GM23338 (cell line): ENCODE measurements at regions not wholly inside any gene's neighbourhood (a gene's known extent, or its start where the extent isn't known, plus 50 kb on each side); places are given as distances from the start of the nearest gene placed in this dataset.
A peak's percentile ranks its signal among the peaks of the same experiment; 100 is the strongest.

ENCODE experiments used
- ATAC-seq: fragments of 200-7000 bp; cut with Tn5 transposase; 3 replicates; pipeline ENCODE4 v1.9.1; 2020
- DNase-seq: peaks from one replicate; pipeline ENCODE4 v3.0.0-alpha.2; 2015; ENCODE audit warnings: low spot score
- H2AFZ ChIP-seq: fragments of 200-600 bp; sonication (generic); 2 replicates; pipeline ENCODE4 v1.8.0; 2016; ENCODE audit warnings: antibody characterized with exemption, mild to moderate bottlenecking, moderate library complexity
- H3F3A ChIP-seq: fragments of 200-600 bp; sonication (generic); replicated peaks from 2 replicates; pipeline ENCODE4 v1.8.0; 2017; ENCODE audit warnings: antibody characterized with exemption, mixed run types, low read depth
- H3K27ac ChIP-seq: fragments of 200-600 bp; sonication (generic); 2 replicates; pipeline ENCODE4 v1.6.1; 2016; ENCODE audit warnings: low read depth
- H3K27me3 ChIP-seq: fragments of 200-600 bp; sonication (generic); 2 replicates; pipeline ENCODE4 v1.8.0; 2016; ENCODE audit warnings: mild to moderate bottlenecking, mixed run types, moderate library complexity; ENCODE audit not compliant: insufficient read depth
- H3K36me3 ChIP-seq: fragments of 200-600 bp; sonication (generic); 2 replicates; pipeline ENCODE4 v1.8.0; 2016; ENCODE audit warnings: mild to moderate bottlenecking; ENCODE audit not compliant: insufficient read depth
- H3K4me1 ChIP-seq: fragments of 200-600 bp; sonication (generic); 2 replicates; pipeline ENCODE4 v1.8.0; 2016; ENCODE audit warnings: mild to moderate bottlenecking, moderate library complexity; ENCODE audit not compliant: insufficient read depth
- H3K4me2 ChIP-seq: fragments of 200-600 bp; sonication (generic); 2 replicates; pipeline ENCODE4 v1.7.1; 2017; ENCODE audit warnings: mixed run types
- H3K4me3 ChIP-seq: fragments of 200-600 bp; sonication (generic); 2 replicates; pipeline ENCODE4 v1.6.1; 2016; ENCODE audit warnings: mixed run types
- H3K79me2 ChIP-seq: fragments of 200-600 bp; sonication (generic); replicated peaks from 2 replicates; pipeline ENCODE4 v1.8.0; 2017; ENCODE audit warnings: mild to moderate bottlenecking; ENCODE audit not compliant: insufficient read depth
- H3K9me2 ChIP-seq: fragments of 200-600 bp; sonication (generic); 2 replicates; pipeline ENCODE4 v1.8.0; 2017; ENCODE audit not compliant: insufficient read depth
- H4K20me1 ChIP-seq: fragments of 200-600 bp; sonication (generic); replicated peaks from 2 replicates; pipeline ENCODE4 v1.8.0; 2017; ENCODE audit warnings: mild to moderate bottlenecking; ENCODE audit not compliant: insufficient read depth
- H3K27ac Mint-ChIP-seq: 2 replicates; pipeline ENCODE4 v1.8.0; 2020; ENCODE audit warnings: inconsistent platforms, mild to moderate bottlenecking, moderate library complexity, mixed read lengths
- H3K27me3 Mint-ChIP-seq: 3 replicates; pipeline ENCODE4 v1.8.0; 2022; ENCODE audit warnings: low read depth, mild to moderate bottlenecking, moderate library complexity, mixed read lengths, inconsistent platforms; ENCODE audit not compliant: insufficient read depth, poor library complexity
- H3K36me3 Mint-ChIP-seq: 3 replicates; pipeline ENCODE4 v1.8.0; 2021; ENCODE audit warnings: low read depth, mild to moderate bottlenecking, inconsistent platforms, moderate library complexity, mixed read lengths
- H3K4me1 Mint-ChIP-seq: 3 replicates; pipeline ENCODE4 v1.8.0; 2020; ENCODE audit warnings: mild to moderate bottlenecking, inconsistent platforms, mixed read lengths
- H3K4me3 Mint-ChIP-seq: 3 replicates; pipeline ENCODE4 v1.8.0; 2021; ENCODE audit warnings: moderate library complexity, mild to moderate bottlenecking, inconsistent platforms, mixed read lengths
- H3K9me3 Mint-ChIP-seq: 3 replicates; pipeline ENCODE4 v1.8.0; 2020; ENCODE audit warnings: moderate library complexity, mild to moderate bottlenecking, inconsistent platforms, mixed read lengths
- STAT1 ChIP-seq: IDR thresholded peaks from one replicate; pipeline ENCODE4 v1.6.1; 2016; ENCODE audit warnings: antibody characterized with exemption; ENCODE audit not compliant: unreplicated experiment
- TF ChIP-seq, protein P1 (sequence below): fragments of 250-450 bp; sonication (Bioruptor Pico); IDR thresholded peaks from 2 replicates; pipeline ENCODE4 v1.5.0; 2020; ENCODE audit warnings: mild to moderate bottlenecking, moderate library complexity
- TF ChIP-seq, protein P2 (sequence below), 2 experiments: fragments of 200-600 bp in 1 of 2; sonication (generic) in 1 of 2; conservative IDR thresholded peaks; 2 replicates each; pipeline versions ENCODE4 v1.5.1 to v1.6.1; 2016 to 2017; ENCODE audit warnings: antibody characterized with exemption in 2 of 2, low read depth in 2 of 2, mild to moderate bottlenecking in 2 of 2, moderate library complexity in 1 of 2
- TF ChIP-seq, protein P3 (sequence below): IDR thresholded peaks from 2 replicates; pipeline ENCODE4 v1.6.1; 2016; ENCODE audit warnings: antibody characterized with exemption

DNA sequence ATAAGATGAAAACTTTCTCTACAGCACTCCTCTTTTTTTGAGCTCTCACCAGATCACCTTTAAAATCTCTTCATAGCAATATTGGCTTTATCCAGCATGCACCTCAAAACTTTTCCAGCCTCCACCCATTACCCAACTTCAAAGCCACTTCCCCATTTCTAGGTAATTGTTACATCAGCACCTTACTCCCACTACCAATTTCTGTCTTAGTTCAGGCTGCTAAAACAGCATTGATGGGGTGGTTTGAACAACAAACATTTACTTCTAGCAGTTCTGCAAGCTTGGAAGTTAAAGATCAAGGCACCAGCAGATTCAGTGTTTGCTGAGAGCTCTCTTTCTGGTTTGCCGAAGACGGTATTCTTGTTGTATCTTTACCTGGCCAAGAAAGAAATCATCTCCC lies 114.0 kb upstream of the SLC39A10 start:
- no peak overlapping the region for H3K4me2 ChIP-seq
- Mint-ChIP-seq H3K27me3 (peaks cover 4% of the 10 kb centered on the region), H3K36me3 (peaks cover 1% of the 10 kb centered on the region; the same call in 2 of the 3 replicates), H3K9me3 (peaks cover 5% of the 10 kb centered on the region; the same call in 2 of the 3 replicates), H3K27ac (no peak overlapping the region), H3K4me3 (no peak overlapping the region), H3K4me1 (peaks cover 5% of the 10 kb centered on the region; the same call in 2 of the 3 replicates)
- H2AFZ ChIP-seq: peak overlapping the region; percentile 12; the same call in 1 of the 2 replicates
- no peaks in the 10 kb centered on the region for H3K36me3 ChIP-seq
- no peaks in the 10 kb centered on the region for H3K79me2 ChIP-seq
- peaks cover 8% of the 10 kb centered on the region for H3K4me1 ChIP-seq
- H3K27me3 ChIP-seq: no peaks in the 10 kb centered on the region
- no peak overlapping the region for H3K27ac ChIP-seq
- H3K9me2 ChIP-seq: 0 out of 2 replicates have a peak, but pooled peaks cover 3% of the 10 kb centered on the region
- no peaks in the 10 kb centered on the region for H4K20me1 ChIP-seq
- no peak overlapping the region for H3K4me3 ChIP-seq
- H3F3A ChIP-seq: no peaks in the 10 kb centered on the region
- TF ChIP-seq, protein P1, sequence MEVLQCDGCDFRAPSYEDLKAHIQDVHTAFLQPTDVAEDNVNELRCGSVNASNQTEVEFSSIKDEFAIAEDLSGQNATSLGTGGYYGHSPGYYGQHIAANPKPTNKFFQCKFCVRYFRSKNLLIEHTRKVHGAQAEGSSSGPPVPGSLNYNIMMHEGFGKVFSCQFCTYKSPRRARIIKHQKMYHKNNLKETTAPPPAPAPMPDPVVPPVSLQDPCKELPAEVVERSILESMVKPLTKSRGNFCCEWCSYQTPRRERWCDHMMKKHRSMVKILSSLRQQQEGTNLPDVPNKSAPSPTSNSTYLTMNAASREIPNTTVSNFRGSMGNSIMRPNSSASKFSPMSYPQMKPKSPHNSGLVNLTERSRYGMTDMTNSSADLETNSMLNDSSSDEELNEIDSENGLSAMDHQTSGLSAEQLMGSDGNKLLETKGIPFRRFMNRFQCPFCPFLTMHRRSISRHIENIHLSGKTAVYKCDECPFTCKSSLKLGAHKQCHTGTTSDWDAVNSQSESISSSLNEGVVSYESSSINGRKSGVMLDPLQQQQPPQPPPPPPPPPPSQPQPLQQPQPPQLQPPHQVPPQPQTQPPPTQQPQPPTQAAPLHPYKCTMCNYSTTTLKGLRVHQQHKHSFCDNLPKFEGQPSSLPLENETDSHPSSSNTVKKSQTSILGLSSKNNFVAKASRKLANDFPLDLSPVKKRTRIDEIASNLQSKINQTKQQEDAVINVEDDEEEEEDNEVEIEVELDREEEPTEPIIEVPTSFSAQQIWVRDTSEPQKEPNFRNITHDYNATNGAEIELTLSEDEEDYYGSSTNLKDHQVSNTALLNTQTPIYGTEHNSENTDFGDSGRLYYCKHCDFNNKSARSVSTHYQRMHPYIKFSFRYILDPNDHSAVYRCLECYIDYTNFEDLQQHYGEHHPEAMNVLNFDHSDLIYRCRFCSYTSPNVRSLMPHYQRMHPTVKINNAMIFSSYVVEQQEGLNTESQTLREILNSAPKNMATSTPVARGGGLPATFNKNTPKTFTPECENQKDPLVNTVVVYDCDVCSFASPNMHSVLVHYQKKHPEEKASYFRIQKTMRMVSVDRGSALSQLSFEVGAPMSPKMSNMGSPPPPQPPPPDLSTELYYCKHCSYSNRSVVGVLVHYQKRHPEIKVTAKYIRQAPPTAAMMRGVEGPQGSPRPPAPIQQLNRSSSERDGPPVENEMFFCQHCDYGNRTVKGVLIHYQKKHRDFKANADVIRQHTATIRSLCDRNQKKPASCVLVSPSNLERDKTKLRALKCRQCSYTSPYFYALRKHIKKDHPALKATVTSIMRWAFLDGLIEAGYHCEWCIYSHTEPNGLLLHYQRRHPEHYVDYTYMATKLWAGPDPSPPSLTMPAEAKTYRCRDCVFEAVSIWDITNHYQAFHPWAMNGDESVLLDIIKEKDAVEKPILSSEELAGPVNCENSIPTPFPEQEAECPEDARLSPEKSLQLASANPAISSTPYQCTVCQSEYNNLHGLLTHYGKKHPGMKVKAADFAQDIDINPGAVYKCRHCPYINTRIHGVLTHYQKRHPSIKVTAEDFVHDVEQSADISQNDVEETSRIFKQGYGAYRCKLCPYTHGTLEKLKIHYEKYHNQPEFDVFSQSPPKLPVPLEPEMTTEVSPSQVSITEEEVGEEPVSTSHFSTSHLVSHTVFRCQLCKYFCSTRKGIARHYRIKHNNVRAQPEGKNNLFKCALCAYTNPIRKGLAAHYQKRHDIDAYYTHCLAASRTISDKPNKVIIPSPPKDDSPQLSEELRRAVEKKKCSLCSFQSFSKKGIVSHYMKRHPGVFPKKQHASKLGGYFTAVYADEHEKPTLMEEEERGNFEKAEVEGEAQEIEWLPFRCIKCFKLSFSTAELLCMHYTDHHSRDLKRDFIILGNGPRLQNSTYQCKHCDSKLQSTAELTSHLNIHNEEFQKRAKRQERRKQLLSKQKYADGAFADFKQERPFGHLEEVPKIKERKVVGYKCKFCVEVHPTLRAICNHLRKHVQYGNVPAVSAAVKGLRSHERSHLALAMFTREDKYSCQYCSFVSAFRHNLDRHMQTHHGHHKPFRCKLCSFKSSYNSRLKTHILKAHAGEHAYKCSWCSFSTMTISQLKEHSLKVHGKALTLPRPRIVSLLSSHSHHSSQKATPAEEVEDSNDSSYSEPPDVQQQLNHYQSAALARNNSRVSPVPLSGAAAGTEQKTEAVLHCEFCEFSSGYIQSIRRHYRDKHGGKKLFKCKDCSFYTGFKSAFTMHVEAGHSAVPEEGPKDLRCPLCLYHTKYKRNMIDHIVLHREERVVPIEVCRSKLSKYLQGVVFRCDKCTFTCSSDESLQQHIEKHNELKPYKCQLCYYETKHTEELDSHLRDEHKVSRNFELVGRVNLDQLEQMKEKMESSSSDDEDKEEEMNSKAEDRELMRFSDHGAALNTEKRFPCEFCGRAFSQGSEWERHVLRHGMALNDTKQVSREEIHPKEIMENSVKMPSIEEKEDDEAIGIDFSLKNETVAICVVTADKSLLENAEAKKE (CRISPR knock-in tag): no peak
- no peak for TF ChIP-seq STAT1
- TF ChIP-seq, protein P2, sequence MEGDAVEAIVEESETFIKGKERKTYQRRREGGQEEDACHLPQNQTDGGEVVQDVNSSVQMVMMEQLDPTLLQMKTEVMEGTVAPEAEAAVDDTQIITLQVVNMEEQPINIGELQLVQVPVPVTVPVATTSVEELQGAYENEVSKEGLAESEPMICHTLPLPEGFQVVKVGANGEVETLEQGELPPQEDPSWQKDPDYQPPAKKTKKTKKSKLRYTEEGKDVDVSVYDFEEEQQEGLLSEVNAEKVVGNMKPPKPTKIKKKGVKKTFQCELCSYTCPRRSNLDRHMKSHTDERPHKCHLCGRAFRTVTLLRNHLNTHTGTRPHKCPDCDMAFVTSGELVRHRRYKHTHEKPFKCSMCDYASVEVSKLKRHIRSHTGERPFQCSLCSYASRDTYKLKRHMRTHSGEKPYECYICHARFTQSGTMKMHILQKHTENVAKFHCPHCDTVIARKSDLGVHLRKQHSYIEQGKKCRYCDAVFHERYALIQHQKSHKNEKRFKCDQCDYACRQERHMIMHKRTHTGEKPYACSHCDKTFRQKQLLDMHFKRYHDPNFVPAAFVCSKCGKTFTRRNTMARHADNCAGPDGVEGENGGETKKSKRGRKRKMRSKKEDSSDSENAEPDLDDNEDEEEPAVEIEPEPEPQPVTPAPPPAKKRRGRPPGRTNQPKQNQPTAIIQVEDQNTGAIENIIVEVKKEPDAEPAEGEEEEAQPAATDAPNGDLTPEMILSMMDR (conservative IDR thresholded peaks at IDR 0.05; ENCODE audit: low read depth in 2 of 2): no peak
- ATAC-seq (no peak), DNase-seq (no peak)

DNA sequence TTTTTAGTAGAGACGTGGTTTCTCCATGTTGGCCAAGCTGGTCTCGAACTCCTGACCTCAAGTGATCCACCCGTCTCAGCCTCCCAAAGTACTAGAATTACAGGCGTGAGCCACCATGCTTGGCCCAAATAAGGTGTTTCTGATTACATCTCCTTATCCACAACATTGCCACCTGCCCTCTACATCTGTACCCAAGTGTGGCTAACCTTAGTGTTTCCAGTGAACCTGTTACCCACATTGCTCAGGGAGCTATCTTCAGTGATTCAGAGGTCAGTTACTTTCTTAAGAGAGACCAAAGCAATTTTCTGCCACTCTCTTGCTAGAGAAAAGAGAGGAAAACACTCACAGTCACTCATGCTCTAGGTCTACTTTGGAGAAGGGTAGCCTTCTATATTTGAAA lies 115.0 kb upstream of the SLC39A10 start:
- H3F3A ChIP-seq: no peaks in the 10 kb centered on the region
- H3K4me2 ChIP-seq: no peak overlapping the region
- peaks cover 5% of the 10 kb centered on the region; the same call in 2 of the 3 replicates for H3K4me1 Mint-ChIP-seq
- no peaks in the 10 kb centered on the region for H4K20me1 ChIP-seq
- peaks cover 4% of the 10 kb centered on the region for H3K27me3 Mint-ChIP-seq
- H3K36me3 ChIP-seq: no peaks in the 10 kb centered on the region
- H3K9me3 Mint-ChIP-seq: peaks cover 4% of the 10 kb centered on the region; the same call in 1 of the 3 replicates
- H3K79me2 ChIP-seq: no peaks in the 10 kb centered on the region
- no peak overlapping the region for H3K27ac ChIP-seq
- H3K27me3 ChIP-seq: no peaks in the 10 kb centered on the region
- DNase-seq: no peak
- no peak overlapping the region for H3K27ac Mint-ChIP-seq
- H3K36me3 Mint-ChIP-seq: no peaks in the 10 kb centered on the region
- H3K4me3 ChIP-seq: no peak overlapping the region
- 0 out of 2 replicates have a peak, but pooled peaks cover 3% of the 10 kb centered on the region for H3K9me2 ChIP-seq
- peaks cover 8% of the 10 kb centered on the region for H3K4me1 ChIP-seq
- H3K4me3 Mint-ChIP-seq: no peak overlapping the region
- H2AFZ ChIP-seq: no peak overlapping the region
- no peak for ATAC-seq
- TF ChIP-seq, protein P3, sequence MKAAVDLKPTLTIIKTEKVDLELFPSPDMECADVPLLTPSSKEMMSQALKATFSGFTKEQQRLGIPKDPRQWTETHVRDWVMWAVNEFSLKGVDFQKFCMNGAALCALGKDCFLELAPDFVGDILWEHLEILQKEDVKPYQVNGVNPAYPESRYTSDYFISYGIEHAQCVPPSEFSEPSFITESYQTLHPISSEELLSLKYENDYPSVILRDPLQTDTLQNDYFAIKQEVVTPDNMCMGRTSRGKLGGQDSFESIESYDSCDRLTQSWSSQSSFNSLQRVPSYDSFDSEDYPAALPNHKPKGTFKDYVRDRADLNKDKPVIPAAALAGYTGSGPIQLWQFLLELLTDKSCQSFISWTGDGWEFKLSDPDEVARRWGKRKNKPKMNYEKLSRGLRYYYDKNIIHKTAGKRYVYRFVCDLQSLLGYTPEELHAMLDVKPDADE: no peak
